A673 (cell line): ENCODE measurements at regions not wholly inside any gene's neighbourhood (a gene's known extent, or its start where the extent isn't known, plus 50 kb on each side); places are given as distances from the start of the nearest gene placed in this dataset.

Experiments used
- BruUV-seq: library from RNA; stranded (reverse); fragments of 400-500 nt; replicated peaks from 2 replicates; lab custom pipeline; 2021; lab: Mats Ljungman, UMichigan
- CTCF ChIA-PET: fragments of 300-600 bp; sonication (Branson Sonifier 250); formaldehyde crosslinking; loops from one replicate; lab custom pipeline; 2022; ENCODE audit warnings: antibody characterized with exemption; lab: Charles Lee
- POLR2A ChIA-PET: fragments of 300-600 bp; sonication (Branson Sonifier 250); formaldehyde crosslinking; loops from one replicate; lab custom pipeline; 2022; ENCODE audit warnings: antibody characterized with exemption; ENCODE audit not compliant: low non-redundant PET; lab: Charles Lee
- DNase-seq: peaks from one replicate; pipeline ENCODE4 v3.0.0-alpha.2; 2015; ENCODE audit warnings: low spot score
- H3K27ac ChIP-seq: fragments of 200-600 bp; sonication (generic); 2 replicates; pipeline ENCODE4 v1.5.1; 2016; ENCODE audit warnings: mixed run types, low read depth, mild to moderate bottlenecking, mixed read lengths, antibody characterized with exemption, low read length; ENCODE audit not compliant: poor library complexity, severe bottlenecking
- H3K27me3 ChIP-seq: fragments of 200-600 bp; sonication (generic); replicated peaks from 2 replicates; pipeline ENCODE4 v1.6.1; 2017; ENCODE audit warnings: mixed run types, low read depth, mild to moderate bottlenecking, mixed read lengths, antibody characterized with exemption, low read length; ENCODE audit not compliant: insufficient read depth, poor library complexity
- H3K36me3 ChIP-seq: fragments of 200-600 bp; sonication (generic); 2 replicates; pipeline ENCODE4 v1.6.1; 2016; ENCODE audit warnings: mixed run types, mild to moderate bottlenecking, mixed read lengths, antibody characterized with exemption, low read length; ENCODE audit not compliant: insufficient read depth, poor library complexity, severe bottlenecking
- H3K4me1 ChIP-seq: fragments of 200-600 bp; sonication (generic); 2 replicates; pipeline ENCODE4 v1.6.1; 2017; ENCODE audit warnings: mixed run types, mild to moderate bottlenecking, mixed read lengths, antibody characterized with exemption, low read length; ENCODE audit not compliant: insufficient read depth, poor library complexity, severe bottlenecking
- H3K4me3 ChIP-seq: fragments of 200-600 bp; sonication (generic); 2 replicates; pipeline ENCODE4 v1.5.1; 2016; ENCODE audit warnings: low read depth, mixed run types, mild to moderate bottlenecking, mixed read lengths, low read length; ENCODE audit not compliant: poor library complexity, severe bottlenecking
- H3K9me3 ChIP-seq: fragments of 200-600 bp; sonication (generic); 2 replicates; pipeline ENCODE4 v1.6.1; 2016; ENCODE audit warnings: mixed run types, low read depth, mild to moderate bottlenecking, mixed read lengths, antibody characterized with exemption, low read length; ENCODE audit not compliant: poor library complexity, severe bottlenecking
- CTCF ChIP-seq: fragments of 300-800, 200-600 bp; sonication (generic); conservative IDR thresholded peaks from 2 replicates; pipeline ENCODE4 v1.5.1; 2017; ENCODE audit warnings: low read depth, mild to moderate bottlenecking, antibody characterized with exemption, low read length, moderate library complexity, mixed read lengths
- EZH2 ChIP-seq: fragments of 200-600 bp; sonication (generic); IDR thresholded peaks from 2 replicates; pipeline ENCODE4 v1.6.1; 2017; ENCODE audit warnings: borderline replicate concordance, low read depth, mild to moderate bottlenecking, mixed read lengths, antibody characterized with exemption, low read length; ENCODE audit not compliant: poor library complexity, severe bottlenecking
- intact Hi-C: fragments of 100-400 bp; cut with micrococcal nuclease; formaldehyde crosslinking; loops from one replicate; pipeline ENCODE4 v1.10.0; 2022; ENCODE audit not compliant: unreplicated experiment

DNA sequence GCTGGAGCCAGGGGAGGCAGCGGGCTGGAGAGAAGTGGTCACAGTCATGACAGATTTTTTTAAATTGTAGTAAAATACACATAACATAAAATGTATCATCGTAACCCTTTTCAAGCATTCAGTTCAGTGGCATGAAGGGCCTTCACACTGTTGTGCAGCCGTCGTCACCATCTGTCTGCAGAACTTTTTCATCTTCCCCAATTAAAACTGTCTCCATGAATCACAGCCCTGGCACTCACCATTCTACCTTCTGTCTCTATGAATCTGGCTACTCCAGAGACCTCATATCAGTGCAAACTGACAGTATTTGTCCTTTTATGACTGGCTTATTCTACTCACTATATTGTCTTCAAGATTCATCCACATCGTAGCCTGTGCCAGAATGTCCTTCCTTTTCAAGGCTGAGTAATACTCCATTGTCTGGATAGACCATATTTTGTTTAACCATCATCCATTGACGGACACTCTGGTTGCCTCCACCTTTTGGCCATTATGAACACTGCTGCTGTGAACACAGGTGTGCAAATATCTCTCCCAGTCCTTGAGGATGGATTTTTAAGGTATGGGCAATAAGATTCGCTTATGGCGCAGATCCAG, 91.5 kb upstream of the NCOR2 start:
- H3K4me1 ChIP-seq, result peaks cover 12% of the 10 kb centered on the region
- H3K9me3 ChIP-seq, result no peaks in the 10 kb centered on the region
- BruUV-seq, result no TSS peak
- ChIA-PET CTCF (no interaction called here), POLR2A (no interaction called here)
- no peak overlapping the region for H3K27ac ChIP-seq
- intact Hi-C loops, result no loop called here
- no peak overlapping the region for H3K4me3 ChIP-seq
- no peak for DNase-seq
- H3K27me3 ChIP-seq, result no peaks in the 10 kb centered on the region
- TF ChIP-seq CTCF (no peak), EZH2 (no peak)
- no peaks in the 10 kb centered on the region for H3K36me3 ChIP-seq

GRCh38 chr12:124658302-124658701, 90.9 kb upstream of the NCOR2 start:
- TF ChIP-seq EZH2 (no peak), CTCF (no peak)
- CTCF ChIA-PET, result no interaction called here
- Histone ChIP-seq H3K9me3 (no peaks in the 10 kb centered on the region), H3K4me1 (peaks cover 12% of the 10 kb centered on the region), H3K4me3 (no peak overlapping the region), H3K27me3 (no peaks in the 10 kb centered on the region), H3K36me3 (no peaks in the 10 kb centered on the region), H3K27ac (no peak overlapping the region)
- DNase-seq, result no peak
- BruUV-seq, result no TSS peak
- intact Hi-C loops, result no loop called here
- POLR2A ChIA-PET, result no interaction called here

DNA sequence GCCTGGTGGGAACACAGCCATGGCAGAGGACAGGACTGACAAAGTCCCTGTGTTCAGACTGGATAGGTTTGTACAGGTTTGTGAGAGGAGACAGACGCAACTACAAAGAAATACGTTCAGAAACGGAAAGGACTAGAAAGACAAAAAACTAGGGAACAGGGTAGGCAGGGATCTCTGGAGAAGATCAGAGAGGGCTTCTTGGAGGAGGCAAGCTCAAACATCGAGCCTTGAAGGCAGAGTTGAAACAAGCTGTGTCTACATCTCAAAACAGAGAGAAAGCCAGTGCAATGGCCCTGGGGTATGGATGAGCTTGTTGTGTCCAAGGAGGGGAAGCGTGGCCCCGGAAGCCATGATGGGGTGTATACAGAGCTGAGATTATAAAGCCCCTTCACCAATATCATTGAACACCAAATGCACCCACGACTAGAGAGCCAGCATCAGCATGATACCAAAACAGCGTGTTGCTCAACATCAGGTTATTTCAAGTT, 89.6 kb upstream of the NCOR2 start:
- intact Hi-C loops, result no loop called here
- ChIA-PET POLR2A (no interaction called here), CTCF (no interaction called here)
- Histone ChIP-seq H3K4me1 (peaks cover 12% of the 10 kb centered on the region), H3K36me3 (no peaks in the 10 kb centered on the region), H3K4me3 (no peak overlapping the region), H3K27ac (no peak overlapping the region), H3K27me3 (no peaks in the 10 kb centered on the region), H3K9me3 (no peaks in the 10 kb centered on the region)
- DNase-seq, result no peak
- no TSS peak for BruUV-seq
- TF ChIP-seq CTCF, result no peak
- no peak for TF ChIP-seq EZH2
